HT-29 (cell line): ENCODE measurements at regions not wholly inside any gene's neighbourhood (a gene's known extent, or its start where the extent isn't known, plus 50 kb on each side); places are given as distances from the start of the nearest gene placed in this dataset.

Experiments
- DNase-seq: peaks from one replicate; pipeline ENCODE4 v3.0.0-alpha.2; 2015; ENCODE audit warnings: low spot score

GRCh38 chr3:144516589-144516988 is 545.0 kb downstream of the DIPK2A start:
- DNase-seq, result no peak

GRCh38 chr3:144521131-144521530 is 549.5 kb downstream of the DIPK2A start:
- DNase-seq, result no peak

- DNase-seq, result no peak
Observed at GRCh38 chr3:144522456-144522855, 550.8 kb downstream of the DIPK2A start.

- no peak for DNase-seq
Observed at GRCh38 chr3:144523396-144523795, 551.8 kb downstream of the DIPK2A start.

GRCh38 chr3:144524531-144524930 is 552.9 kb downstream of the DIPK2A start:
- DNase-seq, result no peak

GRCh38 chr3:144529566-144529965 is 557.9 kb downstream of the DIPK2A start:
- DNase-seq, result no peak

- DNase-seq, result no peak
Observed at GRCh38 chr3:144544871-144545270, 573.2 kb downstream of the DIPK2A start.

- DNase-seq, result no peak
Observed at GRCh38 chr3:144546539-144546938, 574.9 kb downstream of the DIPK2A start.

GRCh38 chr3:144548346-144548745 is 576.7 kb downstream of the DIPK2A start:
- no peak for DNase-seq

GRCh38 chr3:144549166-144549565 is 577.5 kb downstream of the DIPK2A start:
- DNase-seq, result no peak

- DNase-seq, result no peak
Observed at GRCh38 chr3:144552346-144553057, 580.9 kb downstream of the DIPK2A start.

GRCh38 chr3:144553301-144553700 is 581.7 kb downstream of the DIPK2A start:
- no peak for DNase-seq

GRCh38 chr3:144554889-144555288 is 583.3 kb downstream of the DIPK2A start:
- no peak for DNase-seq

- DNase-seq, result no peak
Observed at GRCh38 chr3:144556392-144556791, 584.8 kb downstream of the DIPK2A start.

- no peak for DNase-seq
Observed at GRCh38 chr3:144557515-144557914, 585.9 kb downstream of the DIPK2A start.

GRCh38 chr3:144564011-144564410 is 592.4 kb downstream of the DIPK2A start:
- no peak for DNase-seq

GRCh38 chr3:144566320-144566719 is 594.7 kb downstream of the DIPK2A start:
- no peak for DNase-seq

- DNase-seq, result no peak
Observed at GRCh38 chr3:144569651-144570050, 598.0 kb downstream of the DIPK2A start.

- DNase-seq, result no peak
Observed at GRCh38 chr3:144583871-144584270, 612.2 kb downstream of the DIPK2A start.

GRCh38 chr3:144585408-144585807 is 613.8 kb downstream of the DIPK2A start:
- DNase-seq, result no peak

GRCh38 chr3:144585953-144586352 is 614.3 kb downstream of the DIPK2A start:
- DNase-seq, result no peak

GRCh38 chr3:144586382-144586781 is 614.8 kb downstream of the DIPK2A start:
- DNase-seq, result no peak

- no peak for DNase-seq
Observed at GRCh38 chr3:144590854-144591253, 619.2 kb downstream of the DIPK2A start.

GRCh38 chr3:144593881-144594280 is 622.3 kb downstream of the DIPK2A start:
- no peak for DNase-seq
